Frontal cortex (tissue), 3 donors: ENCODE measurements at regions not wholly inside any gene's neighbourhood (a gene's known extent, or its start where the extent isn't known, plus 50 kb on each side); places are given as distances from the start of the nearest gene placed in this dataset.
"Not testable (repeated sequence)": the region's sequence is repeated elsewhere in the genome, so short reads cannot be mapped to it uniquely, and the experiment has no call there.

Experiments used
- DNase-seq, 2 donors: peaks; one replicate each; pipeline ENCODE4 v3.0.0; 2012; ENCODE audit warnings: low spot score in 2 of 2
- FAIRE-seq: peaks from 2 replicates; lab custom pipeline; 2012; peaks lifted over from hg19 to GRCh38; lab: Jason Lieb, UNC
- donor health status: control.
- donor health status: control.
- donor health status: control.

GRCh38 chr16:79895917-79896203 lies 295.3 kb upstream of the MAF start:
- no peak for DNase-seq
- no peak for FAIRE-seq

GRCh38 chr16:79895053-79895916 lies 294.7 kb upstream of the MAF start:
- FAIRE-seq, result no peak
- DNase-seq, result no peak

DNA sequence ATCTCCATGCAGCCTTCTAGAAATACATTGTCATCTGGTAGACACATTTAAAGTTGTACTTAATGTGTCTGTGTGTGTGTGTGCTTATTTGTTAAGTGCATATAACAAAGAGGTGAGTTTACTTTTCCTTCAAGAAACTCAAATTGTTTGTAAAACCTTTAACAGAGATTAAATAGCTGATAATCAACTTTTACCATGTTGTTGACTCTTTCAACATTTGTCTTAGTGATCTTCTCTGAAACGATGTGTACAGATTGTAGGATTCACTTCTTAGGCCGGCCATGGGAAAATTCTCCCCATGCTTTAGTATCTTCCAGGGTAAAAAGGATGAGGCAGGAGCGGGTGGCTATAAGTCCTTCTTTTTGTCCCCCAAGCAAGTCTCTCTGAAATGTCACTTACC lies 292.9 kb upstream of the MAF start:
- FAIRE-seq, result no peak

DNA sequence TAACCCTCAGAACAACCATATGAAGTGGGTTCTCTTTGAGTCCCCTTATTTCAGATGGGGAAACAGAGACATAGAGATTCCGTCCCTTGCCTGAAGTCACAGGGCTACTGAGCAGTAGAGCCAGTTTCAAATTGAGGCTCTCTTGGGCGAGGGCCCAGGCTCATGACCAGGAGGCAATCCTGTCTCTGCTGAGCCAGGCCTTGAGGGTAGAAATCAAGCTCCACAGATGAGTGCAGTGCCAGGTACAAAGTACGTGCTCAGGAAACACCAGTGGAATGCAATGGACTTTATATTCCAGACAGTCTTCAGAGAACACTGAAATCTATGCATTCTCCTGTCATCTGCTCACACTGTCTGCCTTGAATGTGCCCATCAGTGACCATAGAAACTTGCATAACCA lies 291.7 kb upstream of the MAF start:
- FAIRE-seq (no peak), DNase-seq (no peak)

More for the DNA sequence above, 292.9 kb upstream of the MAF start:
- no peak for DNase-seq

DNA sequence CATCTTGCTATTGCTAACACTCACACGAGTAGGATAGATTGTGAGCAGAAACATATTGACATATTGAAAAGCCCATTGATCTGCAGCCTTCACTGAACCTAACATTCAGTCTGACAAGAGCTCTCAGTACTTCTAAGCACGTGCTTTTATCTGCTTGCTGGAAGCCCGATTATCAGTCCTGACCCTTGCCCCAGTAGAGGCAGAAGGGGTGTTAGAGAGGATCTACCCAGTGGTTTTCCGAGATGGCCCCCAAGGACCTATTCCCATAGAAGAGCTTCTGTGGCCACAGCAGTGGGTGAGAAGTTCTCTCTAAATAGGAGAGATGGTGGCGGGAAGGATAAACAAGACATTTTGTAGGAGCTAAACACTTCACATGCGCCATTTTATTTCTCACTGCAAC lies 290.9 kb upstream of the MAF start:
- no peak for FAIRE-seq
- no peak for DNase-seq

- DNase-seq, result no peak
- FAIRE-seq, result no peak
Observed at GRCh38 chr16:79887541-79888540, 287.3 kb upstream of the MAF start.

GRCh38 chr16:79885320-79885719 lies 284.8 kb upstream of the MAF start:
- FAIRE-seq (no peak), DNase-seq (no peak)

DNA sequence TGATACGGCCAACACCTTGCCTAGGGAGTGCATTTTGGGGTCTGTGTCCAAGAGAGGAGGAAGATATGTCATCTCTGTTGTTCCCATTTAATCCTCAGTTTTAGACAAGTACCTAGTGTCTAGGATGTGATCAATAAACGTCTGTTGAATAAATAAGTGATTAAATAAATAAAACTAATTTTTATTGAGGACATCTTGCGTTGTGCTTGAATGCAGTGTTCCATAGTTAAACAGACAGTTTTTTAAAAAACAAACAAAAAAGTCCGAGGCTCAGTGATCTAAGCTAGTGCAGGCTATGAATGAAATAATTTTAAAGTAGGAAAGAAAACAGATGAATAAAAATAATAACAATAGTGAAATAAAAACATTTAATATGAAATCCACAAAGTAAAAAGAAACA lies 283.0 kb upstream of the MAF start:
- DNase-seq (no peak), FAIRE-seq (peak; percentile 10)

GRCh38 chr16:79882340-79883005 lies 281.9 kb upstream of the MAF start:
- FAIRE-seq (no peak), DNase-seq (no peak)

DNA sequence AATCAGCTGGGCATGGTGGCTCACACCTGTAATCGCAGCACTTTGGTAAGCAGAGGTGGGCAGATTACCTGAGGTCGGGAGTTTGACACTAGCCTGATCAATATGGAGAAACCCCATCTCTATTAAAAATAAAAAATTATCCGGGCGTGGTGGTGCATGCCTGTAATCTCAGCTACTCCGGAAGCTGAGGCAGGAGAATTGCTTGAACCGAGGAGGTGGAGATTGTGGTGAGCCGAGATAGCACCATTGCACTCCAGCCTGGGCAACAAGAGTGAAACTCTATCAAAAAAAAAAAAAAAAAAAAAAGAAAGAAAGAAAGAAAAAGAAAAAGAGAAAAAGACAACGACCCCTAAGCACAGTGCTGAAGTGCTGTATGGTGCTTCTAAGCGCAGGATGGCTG lies 280.6 kb upstream of the MAF start:
- not testable (repeated sequence) for FAIRE-seq, DNase-seq

- DNase-seq, result no peak
- no peak for FAIRE-seq
Observed at GRCh38 chr16:79876332-79876730, 275.8 kb upstream of the MAF start.

- FAIRE-seq (no peak), DNase-seq (no peak)
Observed at GRCh38 chr16:79874391-79874790, 273.9 kb upstream of the MAF start.

DNA sequence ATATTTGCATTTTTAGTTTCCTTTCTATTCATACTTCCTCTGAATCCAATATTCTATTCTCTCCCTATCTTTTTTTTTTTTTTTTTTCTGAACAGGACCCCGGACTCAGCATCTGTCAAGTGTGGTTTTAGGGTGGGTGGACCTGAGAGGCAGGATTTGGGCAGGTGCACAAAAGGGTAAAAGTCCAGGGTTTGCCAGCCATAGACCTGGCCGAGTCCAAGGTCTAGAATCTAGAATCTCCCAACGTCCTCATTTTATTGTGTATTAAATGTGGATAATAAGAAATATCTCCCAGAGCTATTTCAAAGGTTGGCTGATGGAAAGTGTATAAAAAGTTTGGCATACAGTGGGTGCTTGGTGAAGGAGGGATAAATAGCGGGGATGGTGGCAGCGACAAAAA lies 273.3 kb upstream of the MAF start:
- no peak for FAIRE-seq
- DNase-seq, result no peak

DNA sequence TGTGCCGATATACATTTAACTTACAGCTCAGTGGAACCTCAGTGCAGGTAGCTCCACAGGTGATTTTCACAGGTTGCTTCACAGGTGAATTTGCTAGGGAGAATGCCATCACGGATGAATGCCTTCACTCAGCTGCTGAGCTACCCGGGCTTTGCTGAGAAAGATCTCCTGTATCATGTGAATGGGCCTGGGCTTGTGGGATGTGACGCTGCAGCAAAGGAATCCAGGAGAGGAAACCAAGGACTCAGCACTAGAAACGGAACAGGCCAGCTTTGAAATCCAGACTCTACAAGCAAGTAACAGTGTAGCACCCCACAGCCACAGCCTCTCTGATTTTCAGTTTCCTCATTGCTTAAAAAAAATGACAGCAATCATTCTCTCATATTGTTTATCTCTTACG lies 271.4 kb upstream of the MAF start:
- DNase-seq (no peak), FAIRE-seq (no peak)

DNA sequence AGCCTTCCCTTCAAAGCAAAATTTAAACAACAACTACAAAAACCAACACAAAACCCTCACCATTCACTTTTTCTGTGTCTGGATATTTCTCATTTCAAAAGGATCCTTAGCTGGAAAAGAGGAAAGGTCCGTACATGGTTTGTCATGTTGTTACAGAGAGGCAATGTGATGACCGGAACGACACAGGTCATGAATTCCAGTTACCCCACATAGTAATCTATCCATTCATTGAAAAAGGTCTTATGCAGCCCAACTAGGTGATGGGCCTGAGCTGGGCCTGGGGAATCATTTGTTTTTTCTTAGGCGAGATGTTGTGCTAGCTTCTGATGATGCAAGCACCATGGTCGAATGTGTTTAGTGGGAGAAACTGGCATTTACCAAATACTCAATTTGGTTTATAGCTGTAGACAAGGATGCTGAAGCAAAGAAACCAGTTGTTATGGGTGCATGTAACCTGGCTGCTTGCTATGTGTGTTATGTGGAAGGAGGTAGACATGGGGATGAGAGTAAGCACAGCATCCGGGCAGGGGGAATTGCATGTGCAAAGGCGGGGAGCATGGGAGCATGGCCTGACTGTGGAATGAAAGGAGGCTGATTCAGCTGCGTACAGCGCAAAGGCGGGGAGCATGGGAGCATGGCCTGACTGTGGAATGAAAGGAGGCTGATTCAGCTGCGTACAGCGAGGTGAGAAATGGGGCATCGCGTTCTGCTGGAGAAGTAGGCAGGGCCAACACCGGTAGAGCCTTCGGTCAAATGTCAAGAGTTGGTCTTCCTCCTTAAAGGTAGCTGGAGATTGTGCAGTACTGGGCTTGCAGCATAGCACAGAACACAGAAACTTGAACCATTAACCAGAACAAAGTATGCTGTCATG lies 269.7 kb upstream of the MAF start:
- DNase-seq (no peak), FAIRE-seq (no peak)

- DNase-seq, result no peak
- no peak for FAIRE-seq
Observed at GRCh38 chr16:79869304-79870015, 268.9 kb upstream of the MAF start.

DNA sequence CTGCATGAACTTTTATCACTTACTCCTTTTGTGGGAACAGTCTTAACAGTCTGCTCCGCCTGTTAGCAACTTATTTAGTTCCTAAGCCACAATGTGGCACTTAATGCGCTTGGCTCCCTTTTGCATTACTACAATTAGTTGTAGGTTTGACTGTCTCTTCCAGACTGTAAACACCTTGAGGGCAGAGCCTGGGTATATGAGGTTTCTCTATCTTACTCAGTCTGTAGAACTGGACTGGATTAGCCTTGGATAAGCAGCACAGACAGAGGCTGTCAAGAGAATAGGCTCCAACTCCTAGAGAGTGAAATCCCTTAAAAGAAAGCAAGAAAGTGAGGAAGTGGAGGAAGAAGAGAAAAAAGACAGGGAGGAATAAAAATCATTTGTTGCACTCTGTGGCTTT lies 268.3 kb upstream of the MAF start:
- no peak for FAIRE-seq
- DNase-seq, result no peak

GRCh38 chr16:79867425-79867997 lies 267.0 kb upstream of the MAF start:
- FAIRE-seq, result no peak
- DNase-seq, result no peak

- DNase-seq, result no peak
- no peak for FAIRE-seq
Observed at GRCh38 chr16:79865918-79866317, 265.4 kb upstream of the MAF start.
